C4-2B (cell line): ENCODE measurements at regions not wholly inside any gene's neighbourhood (a gene's known extent, or its start where the extent isn't known, plus 50 kb on each side); places are given as distances from the start of the nearest gene placed in this dataset.

ENCODE experiments used
- CTCF ChIP-seq: fragments of 450-650 bp; conservative IDR thresholded peaks from 2 replicates; pipeline ENCODE4 v1.5.1; 2017; ENCODE audit warnings: mild to moderate bottlenecking
- ZFX ChIP-seq: fragments of 450-650 bp; IDR thresholded peaks from 2 replicates; pipeline ENCODE4 v1.6.1; 2017

- TF ChIP-seq CTCF (no peak), ZFX (no peak)
These were observed 392.1 kb downstream of the RAD51AP2 start for GRCh38 chr2:17125989-17126620.
